Fibroblast of skin of scalp (primary cell): ENCODE measurements at regions not wholly inside any gene's neighbourhood (a gene's known extent, or its start where the extent isn't known, plus 50 kb on each side); places are given as distances from the start of the nearest gene placed in this dataset.
"Not testable (repeated sequence)": the region's sequence is repeated elsewhere in the genome, so short reads cannot be mapped to it uniquely, and the experiment has no call there.

Experiments used
- DNase-seq: peaks from one replicate; pipeline ENCODE4 v3.0.0-alpha.2; 2013

DNA sequence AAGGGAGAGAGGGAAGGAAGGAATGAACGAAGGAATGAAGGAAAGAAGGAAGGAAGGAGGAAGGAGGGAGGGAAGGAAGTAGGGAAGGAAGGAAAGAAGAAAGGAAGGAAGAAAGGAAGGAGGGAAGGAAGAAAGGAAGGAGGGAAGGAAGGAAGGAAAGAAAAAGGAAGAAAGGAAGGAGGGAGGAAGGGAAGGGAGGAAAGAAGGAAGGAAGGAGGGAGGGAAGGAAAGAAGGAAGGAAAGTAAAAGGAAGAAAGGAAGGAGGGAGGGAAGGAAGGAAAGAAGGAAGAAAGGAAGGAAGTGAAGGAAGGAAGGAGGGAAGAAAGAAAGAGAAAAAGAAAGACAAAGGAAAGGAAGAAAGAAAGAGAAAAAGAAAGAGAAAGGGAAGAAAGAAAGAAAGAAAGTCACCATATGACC is 442.4 kb downstream of the RBFOX1 start:
- DNase-seq, result no peak

GRCh38 chr16:7772722-7773121 is 440.1 kb downstream of the RBFOX1 start:
- no peak for DNase-seq

GRCh38 chr16:7769091-7769490 is 436.4 kb downstream of the RBFOX1 start:
- not testable (repeated sequence) for DNase-seq

- no peak for DNase-seq
Measured at GRCh38 chr16:7765079-7765550, 432.5 kb downstream of the RBFOX1 start.

DNA sequence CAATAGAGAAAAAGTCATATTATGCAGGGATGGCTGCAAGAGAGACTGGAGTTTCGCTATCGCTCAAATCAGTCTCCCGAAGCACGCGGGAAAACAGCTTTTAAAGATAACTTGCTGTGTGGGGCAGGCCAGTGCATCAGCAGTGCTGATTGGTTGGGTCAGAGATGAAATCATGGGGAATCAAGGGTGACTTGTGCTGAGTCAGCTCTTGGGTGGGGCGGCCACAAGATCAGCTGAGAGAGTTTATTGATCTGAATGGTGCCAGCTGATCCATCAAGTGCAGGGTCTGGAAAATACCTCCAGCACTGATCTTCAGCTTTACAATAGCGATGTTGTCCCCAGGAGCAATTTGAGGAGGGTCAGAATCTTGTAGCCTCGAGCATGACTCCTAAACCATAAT is 430.5 kb downstream of the RBFOX1 start:
- DNase-seq, result no peak
